ENCODE measurements at regions not wholly inside any gene's neighbourhood (a gene's known extent, or its start where the extent isn't known, plus 50 kb on each side); places are given as distances from the start of the nearest gene placed in this dataset.

DNA sequence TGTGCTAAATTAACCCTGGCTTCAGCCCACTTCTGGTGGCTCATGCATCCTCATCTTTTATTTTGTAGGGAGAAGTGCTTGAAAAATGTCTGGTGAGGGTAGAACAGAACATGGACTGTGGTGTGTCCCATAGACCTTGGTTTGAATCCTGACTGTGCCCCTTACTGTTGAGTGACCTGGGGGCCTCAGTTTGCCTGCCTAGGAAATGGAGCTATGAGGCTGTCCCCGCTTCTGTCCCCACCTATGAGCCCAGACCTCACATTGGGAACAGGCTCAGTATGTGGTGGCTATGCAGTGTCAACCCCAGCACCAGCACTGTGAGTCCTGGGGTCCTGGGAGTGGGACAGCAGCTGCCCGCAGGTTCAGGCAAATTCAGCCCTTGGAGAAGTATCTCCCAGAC, 186.3 kb upstream of the GSE1 start:
- Histone ChIP-seq H3K36me3 (no peaks in the 10 kb centered on the region), H3K27me3 (no peaks in the 10 kb centered on the region), H3K4me3 (no peak overlapping the region), H3K4me1 (peaks cover 0 to 2% of the 10 kb centered on the region in 2 donors), H3K9me3 (no peaks in the 10 kb centered on the region), H3K27ac (no peak overlapping the region)
- intact Hi-C loops (cut with DNase I; ENCODE audit: low total_unique reads) = no loop called here
- DNase-seq = no peak
- no peak for TF ChIP-seq POLR2A (IDR thresholded peaks at IDR 0.05)
- TF ChIP-seq, protein P1, sequence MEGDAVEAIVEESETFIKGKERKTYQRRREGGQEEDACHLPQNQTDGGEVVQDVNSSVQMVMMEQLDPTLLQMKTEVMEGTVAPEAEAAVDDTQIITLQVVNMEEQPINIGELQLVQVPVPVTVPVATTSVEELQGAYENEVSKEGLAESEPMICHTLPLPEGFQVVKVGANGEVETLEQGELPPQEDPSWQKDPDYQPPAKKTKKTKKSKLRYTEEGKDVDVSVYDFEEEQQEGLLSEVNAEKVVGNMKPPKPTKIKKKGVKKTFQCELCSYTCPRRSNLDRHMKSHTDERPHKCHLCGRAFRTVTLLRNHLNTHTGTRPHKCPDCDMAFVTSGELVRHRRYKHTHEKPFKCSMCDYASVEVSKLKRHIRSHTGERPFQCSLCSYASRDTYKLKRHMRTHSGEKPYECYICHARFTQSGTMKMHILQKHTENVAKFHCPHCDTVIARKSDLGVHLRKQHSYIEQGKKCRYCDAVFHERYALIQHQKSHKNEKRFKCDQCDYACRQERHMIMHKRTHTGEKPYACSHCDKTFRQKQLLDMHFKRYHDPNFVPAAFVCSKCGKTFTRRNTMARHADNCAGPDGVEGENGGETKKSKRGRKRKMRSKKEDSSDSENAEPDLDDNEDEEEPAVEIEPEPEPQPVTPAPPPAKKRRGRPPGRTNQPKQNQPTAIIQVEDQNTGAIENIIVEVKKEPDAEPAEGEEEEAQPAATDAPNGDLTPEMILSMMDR (IDR thresholded peaks at IDR 0.05) = no peak

DNA sequence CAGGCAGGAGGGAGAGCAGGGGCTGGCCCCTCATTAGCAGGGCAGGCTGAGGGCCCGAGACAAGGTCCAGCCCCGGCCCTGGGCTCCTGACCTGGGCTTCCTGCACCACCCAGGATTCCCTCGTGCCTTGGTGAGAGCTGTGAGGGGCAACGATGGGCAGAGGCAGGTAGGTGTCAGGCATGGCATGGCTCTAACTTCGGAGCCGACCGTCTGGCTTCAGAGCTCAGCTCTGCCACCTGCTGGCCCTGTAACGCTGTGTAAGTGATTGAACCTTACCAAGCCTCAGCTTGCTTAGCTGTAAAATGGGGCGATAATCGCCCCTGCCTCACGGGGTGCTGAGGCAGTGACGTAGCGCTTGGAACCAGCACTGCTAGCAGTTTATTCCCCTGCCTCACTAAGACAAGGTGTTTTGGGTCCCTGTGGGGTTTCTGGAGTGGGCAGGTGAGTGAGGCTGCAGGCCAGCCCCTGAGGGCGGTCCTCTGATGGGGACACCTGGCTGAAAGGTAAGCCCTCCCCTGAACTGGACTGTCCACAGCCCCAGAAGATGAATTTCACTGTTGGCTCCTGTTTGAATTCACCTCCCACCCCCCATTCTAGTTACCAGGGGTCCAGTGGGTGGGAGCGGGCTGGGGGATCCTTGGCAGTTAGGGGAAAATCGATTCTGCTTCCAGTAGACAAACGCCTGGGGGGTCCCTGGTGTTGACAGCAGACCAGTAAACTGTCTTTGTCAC, 184.8 kb upstream of the GSE1 start:
- Histone ChIP-seq H3K36me3 (no peaks in the 10 kb centered on the region), H3K4me3 (no peak overlapping the region), H3K4me1 (no peaks in the 10 kb centered on the region), H3K27me3 (no peaks in the 10 kb centered on the region), H3K27ac (no peak overlapping the region), H3K9me3 (no peaks in the 10 kb centered on the region)
- TF ChIP-seq, protein P1 (IDR thresholded peaks at IDR 0.05) = peak; percentile 35 to 53 (median 42)
- TF ChIP-seq POLR2A (IDR thresholded peaks at IDR 0.05) = no peak
- intact Hi-C loops (cut with DNase I; ENCODE audit: low total_unique reads) = no loop called here
- peak in 1 of 2 donors; percentile 33 for DNase-seq

DNA sequence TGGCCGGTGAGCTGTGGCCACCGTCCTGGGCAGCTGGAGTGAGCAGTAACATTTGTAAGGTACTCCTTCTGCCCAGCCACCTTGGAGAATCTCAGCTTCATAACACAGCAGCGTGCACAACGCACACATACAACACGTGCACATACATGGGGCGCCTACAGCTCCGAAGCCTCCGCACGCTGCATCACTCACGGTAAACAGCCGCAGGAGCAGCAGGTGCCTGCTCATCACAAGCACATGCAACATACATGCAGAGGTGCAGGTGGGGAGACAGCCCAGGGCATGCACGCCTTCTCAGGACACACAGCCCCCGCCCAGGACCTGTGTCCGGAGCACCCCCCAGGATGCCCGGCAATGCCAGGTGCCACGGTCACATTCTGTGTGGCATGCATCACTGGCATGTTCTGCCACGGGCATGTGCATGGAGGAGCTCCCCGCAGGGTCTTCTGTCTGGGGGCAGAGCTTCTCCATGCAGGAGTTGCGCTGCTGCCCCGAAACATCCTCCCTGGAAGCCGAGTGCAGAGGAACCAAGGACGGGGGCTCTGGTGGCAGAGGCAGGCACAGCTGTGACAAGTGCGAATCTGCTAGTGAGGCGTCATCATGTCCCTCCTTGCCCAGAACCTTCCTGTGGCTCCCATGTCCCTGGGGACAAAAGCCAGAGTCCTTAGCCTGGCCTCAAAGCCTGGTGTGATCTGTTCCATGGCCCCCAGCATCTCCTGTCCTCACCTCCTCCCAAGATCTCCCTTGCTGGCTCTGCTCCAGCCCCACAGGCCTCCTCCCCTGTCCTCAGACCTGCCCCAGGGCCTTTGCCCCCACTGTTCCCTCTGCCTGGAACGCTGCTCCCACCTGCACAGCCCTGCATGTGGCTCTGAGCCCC, 184.0 kb upstream of the GSE1 start:
- no peaks in the 10 kb centered on the region for H3K27me3 ChIP-seq
- H3K4me1 ChIP-seq = no peaks in the 10 kb centered on the region
- no peak overlapping the region for H3K27ac ChIP-seq
- TF ChIP-seq, protein P1 (IDR thresholded peaks at IDR 0.05) = no peak
- TF ChIP-seq POLR2A (IDR thresholded peaks at IDR 0.05) = no peak
- DNase-seq = peak in 1 of 2 donors; percentile 16
- H3K9me3 ChIP-seq = no peaks in the 10 kb centered on the region
- no peak overlapping the region for H3K4me3 ChIP-seq
- intact Hi-C loops (cut with DNase I; ENCODE audit: low total_unique reads) = no loop called here
- no peaks in the 10 kb centered on the region for H3K36me3 ChIP-seq

DNA sequence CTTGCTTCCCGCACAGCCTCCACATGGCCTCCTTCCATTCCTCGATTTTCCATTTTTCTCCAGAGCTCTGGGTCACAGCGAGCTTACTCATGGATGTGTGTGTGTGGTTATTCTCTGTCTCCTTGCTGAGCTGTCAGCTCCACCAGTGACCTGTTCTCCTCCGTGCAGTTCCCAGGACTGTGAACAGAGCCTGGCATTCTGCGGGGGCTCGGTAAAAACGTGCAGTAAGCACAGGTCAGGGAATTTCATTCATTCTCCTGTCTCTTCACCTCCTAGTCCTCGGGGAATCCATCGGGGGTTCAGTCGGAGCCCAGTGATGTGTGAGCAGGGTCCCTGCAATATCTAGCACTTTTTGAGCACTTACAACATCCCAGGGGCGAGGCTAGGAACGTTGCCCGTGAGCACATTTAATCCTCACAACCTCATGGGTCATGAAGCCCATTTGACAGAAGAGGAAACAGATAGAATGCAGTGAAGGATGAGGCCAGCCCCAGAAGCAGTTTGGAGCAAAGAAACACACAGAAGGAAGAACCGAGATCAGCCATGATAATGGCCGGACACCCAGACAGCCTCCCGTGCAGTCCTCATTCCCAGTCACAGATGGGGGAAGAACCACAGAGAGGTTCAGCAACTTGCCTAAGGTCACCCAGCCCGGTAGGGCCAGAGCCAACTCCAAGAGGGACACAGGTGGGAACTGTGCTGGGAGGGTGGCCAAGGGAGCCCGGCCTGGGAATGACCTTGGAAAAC, 183.2 kb upstream of the GSE1 start:
- intact Hi-C loops (cut with DNase I; ENCODE audit: low total_unique reads) = no loop called here
- TF ChIP-seq, protein P1 (IDR thresholded peaks at IDR 0.05) = no peak
- DNase-seq = no peak

More for the DNA sequence above, 183.2 kb upstream of the GSE1 start:
- H3K4me3 ChIP-seq = no peak overlapping the region
- H3K36me3 ChIP-seq = no peaks in the 10 kb centered on the region
- H3K4me1 ChIP-seq = no peaks in the 10 kb centered on the region
- H3K9me3 ChIP-seq = no peaks in the 10 kb centered on the region
- no peaks in the 10 kb centered on the region for H3K27me3 ChIP-seq
- H3K27ac ChIP-seq = no peak overlapping the region

Data from uterus (tissue), 3 donors.